K562 (cell line): ENCODE measurements at regions not wholly inside any gene's neighbourhood (a gene's known extent, or its start where the extent isn't known, plus 50 kb on each side); places are given as distances from the start of the nearest gene placed in this dataset.

Experiments used
- ATAC-seq: fragments of 200-7000 bp; cut with Tn5 transposase; 3 replicates; pipeline ENCODE4 v1.9.1; 2020; ENCODE audit warnings: moderate library complexity
- BruUV-seq: library from RNA; stranded (reverse); fragments of 400-500 nt; replicated peaks from 2 replicates; lab custom pipeline; 2021; lab: Mats Ljungman, UMichigan
- CTCF ChIA-PET: fragments of 300-600 bp; formaldehyde crosslinking; extraction: SDS; loops from one replicate; lab custom pipeline; 2021; ENCODE audit warnings: low intra/inter-chr PET ratio; lab: Yijun Ruan, JAX
- POLR2A ChIA-PET: fragments of 300-600, 350-650 bp; sonication (Branson Sonifier 250); formaldehyde crosslinking; extraction: SDS; loops from one replicate; lab custom pipeline; 2021; ENCODE audit warnings: antibody characterized with exemption, inconsistent platforms; lab: Yijun Ruan, JAX
- DNase-seq, 4 experiments: peaks; one replicate each; pipeline versions ENCODE4 v3.0.0 to v3.0.0-alpha.2; 2011 to 2018; ENCODE audit warnings: low spot score in 3 of 4, mixed read lengths in 3 of 4; ENCODE audit errors: extremely low read depth in 1 of 4
- FAIRE-seq: peaks from 2 replicates; lab custom pipeline; 2011; peaks lifted over from hg19 to GRCh38; lab: Jason Lieb, UNC
- H2AFZ ChIP-seq: 2 replicates; pipeline ENCODE4 v1.6.0; 2011; ENCODE audit warnings: low read depth, low read length, control low read depth, inconsistent platforms
- H3K27ac ChIP-seq: fragments of 200-600 bp; 3 replicates; pipeline ENCODE4 v1.8.0; 2011; ENCODE audit warnings: low read depth, mild to moderate bottlenecking, control low read depth, inconsistent platforms, low read length, moderate library complexity, mixed read lengths; ENCODE audit errors: extremely low read depth
- H3K27me3 ChIP-seq, 2 experiments: fragments of 300-600 bp in 1 of 2; 2 replicates in 1 of 2; 3 replicates in 1 of 2; pipeline versions ENCODE4 v1.6.0 to v1.8.0; 2011; ENCODE audit warnings: inconsistent platforms in 2 of 2, low read length in 2 of 2, mild to moderate bottlenecking in 1 of 2, mixed read lengths in 1 of 2, moderate library complexity in 1 of 2; ENCODE audit not compliant: control insufficient read depth in 2 of 2, insufficient read depth in 2 of 2
- H3K36me3 ChIP-seq: fragments of 300-600 bp; 3 replicates; pipeline ENCODE4 v1.8.0; 2011; ENCODE audit warnings: mild to moderate bottlenecking, low read length, inconsistent platforms; ENCODE audit not compliant: control insufficient read depth, insufficient read depth
- H3K4me1 ChIP-seq, 2 experiments: fragments of 200-600 bp in 1 of 2; replicated peaks in 1 of 2; 2 replicates in 1 of 2; 3 replicates in 1 of 2; pipeline versions ENCODE4 v1.5.1 to v1.8.0; 2011; ENCODE audit warnings: inconsistent platforms in 2 of 2, low read length in 2 of 2, mild to moderate bottlenecking in 1 of 2, mixed read lengths in 1 of 2, moderate library complexity in 1 of 2; ENCODE audit not compliant: control insufficient read depth in 2 of 2, insufficient read depth in 2 of 2
- H3K4me2 ChIP-seq: 2 replicates; pipeline ENCODE4 v1.6.1; 2011; ENCODE audit warnings: low read length, control low read depth, inconsistent platforms, mixed read lengths; ENCODE audit not compliant: insufficient read depth
- H3K4me3 ChIP-seq: fragments of 200-600 bp; sonication (generic), shearing (Covaris generic); 2 replicates; pipeline ENCODE4 v1.5.1; 2016; ENCODE audit warnings: control low read depth, inconsistent platforms
- H3K79me2 ChIP-seq: fragments of 200-600 bp; 3 replicates; pipeline ENCODE4 v1.8.0; 2011; ENCODE audit warnings: low read length, inconsistent platforms; ENCODE audit not compliant: control insufficient read depth, insufficient read depth
- H3K9ac ChIP-seq, 2 experiments: 2 replicates each; pipeline versions ENCODE4 v1.6.0 to v1.6.1; 2011; ENCODE audit warnings: low read depth in 2 of 2, low read length in 2 of 2, control low read depth in 1 of 2, inconsistent platforms in 1 of 2, mild to moderate bottlenecking in 1 of 2, mixed read lengths in 1 of 2; ENCODE audit not compliant: insufficient read depth in 1 of 2
- H3K9me1 ChIP-seq: one replicate; pipeline ENCODE4 v1.6.0; 2011; ENCODE audit warnings: inconsistent platforms, mild to moderate bottlenecking, low read length, moderate library complexity; ENCODE audit not compliant: control insufficient read depth, insufficient read depth
- H3K9me3 ChIP-seq: replicated peaks from 2 replicates; pipeline ENCODE4 v1.5.1; 2011; ENCODE audit warnings: low read depth, low read length, inconsistent platforms; ENCODE audit not compliant: control insufficient read depth, insufficient read depth
- H4K20me1 ChIP-seq: replicated peaks from 2 replicates; pipeline ENCODE4 v1.6.1; 2011; ENCODE audit warnings: low read length, inconsistent platforms, mixed read lengths; ENCODE audit not compliant: control insufficient read depth, insufficient read depth
- COPS2 ChIP-seq: fragments of 450-650 bp; conservative IDR thresholded peaks from 2 replicates; pipeline ENCODE4 v1.6.1; 2016; ENCODE audit warnings: mild to moderate bottlenecking, moderate library complexity
- CREBBP ChIP-seq: IDR thresholded peaks from one replicate; pipeline ENCODE4 v1.6.1; 2012; ENCODE audit warnings: low read depth, mild to moderate bottlenecking, control low read depth, inconsistent platforms, low read length
- DNMT1 ChIP-seq: fragments of 450-650 bp; IDR thresholded peaks from 2 replicates; pipeline ENCODE4 v1.6.1; 2016; ENCODE audit warnings: antibody characterized with exemption, mild to moderate bottlenecking
- E2F5 ChIP-seq: sonication (generic); formaldehyde crosslinking; IDR thresholded peaks from 2 replicates; pipeline ENCODE4 v1.8.0; 2022; ENCODE audit warnings: mild to moderate bottlenecking, missing genetic modification reagents
- E4F1 ChIP-seq: fragments of 250-450 bp; sonication (Bioruptor Pico); IDR thresholded peaks from 2 replicates; pipeline ENCODE4 v1.5.0; 2021; ENCODE audit warnings: mild to moderate bottlenecking, borderline replicate concordance
- HCFC1 ChIP-seq: IDR thresholded peaks from 2 replicates; pipeline ENCODE4 v1.6.1; 2012; ENCODE audit warnings: low read depth, low read length, improper control_type of control experiment
- MEIS2 ChIP-seq: fragments of 450-650 bp; IDR thresholded peaks from 2 replicates; pipeline ENCODE4 v1.6.1; 2014; ENCODE audit warnings: mild to moderate bottlenecking; ENCODE audit not compliant: partially characterized antibody
- PTBP1 ChIP-seq: fragments of 200-400 bp; formaldehyde crosslinking; IDR thresholded peaks from 2 replicates; pipeline ENCODE4 v1.6.1; 2017; ENCODE audit warnings: low read depth, low read length
- SMARCB1 ChIP-seq: IDR thresholded peaks from 2 replicates; pipeline ENCODE4 v1.6.1; 2011; ENCODE audit warnings: improper control_type of control experiment, low read depth; ENCODE audit not compliant: insufficient read length
- STAT5B ChIP-seq: fragments of 250-450 bp; sonication (Bioruptor Pico); IDR thresholded peaks from 2 replicates; pipeline ENCODE4 v1.8.0; 2021; ENCODE audit warnings: mild to moderate bottlenecking, inconsistent platforms
- TFAP4 ChIP-seq: sonication (generic); formaldehyde crosslinking; IDR thresholded peaks from 2 replicates; pipeline ENCODE4 v1.8.0; 2022; ENCODE audit warnings: missing genetic modification reagents, mild to moderate bottlenecking, moderate library complexity, borderline replicate concordance
- ZNF3 ChIP-seq: fragments of 250-450 bp; sonication (Bioruptor Pico); IDR thresholded peaks from 2 replicates; pipeline ENCODE4 v1.5.0; 2021; ENCODE audit warnings: mild to moderate bottlenecking, moderate library complexity
- ZNF398 ChIP-seq: fragments of 250-450 bp; sonication (Bioruptor Pico); IDR thresholded peaks from 2 replicates; pipeline ENCODE4 v1.8.0; 2021; ENCODE audit warnings: moderate library complexity, mild to moderate bottlenecking, inconsistent platforms
- WGBS: fragments of 100-300 bp; shearing (Covaris generic); methylation state at CpG from one replicate; pipeline ENCODE4 v1.1.6; 2016; ENCODE audit warnings: low coverage, mixed read lengths; ENCODE audit not compliant: insufficient coverage; ENCODE audit errors: missing lambda C conversion rate; 5-methylcytosine and 5-hydroxymethylcytosine counted together
- in situ Hi-C: fragments of 300-500 bp; cut with MboI; formaldehyde crosslinking; loops from 4 replicates; pipeline ENCODE4 v1.15.0; 2018; ENCODE audit warnings: inconsistent platforms, mixed read lengths
- intact Hi-C: fragments of 100-400 bp; cut with micrococcal nuclease; formaldehyde crosslinking; loops from 2 replicates; pipeline ENCODE4 v1.14.2; 2022

GRCh38 chr4:186780291-186781031, 56.8 kb upstream of the FAT1 start:
- no peak overlapping the region for H3K27ac ChIP-seq
- CTCF ChIA-PET = no interaction called here

More at GRCh38 chr4:186780291-186781031, 56.8 kb upstream of the FAT1 start:
- Histone ChIP-seq H2AFZ (no peak overlapping the region), H3K9me3 (no peaks in the 10 kb centered on the region), H3K4me3 (no peak overlapping the region), H3K79me2 (no peaks in the 10 kb centered on the region), H3K27me3 (no peaks in the 10 kb centered on the region; a peak in 1 of 5 replicates), H3K9ac (no peak overlapping the region), H3K4me1 (peaks cover 0 to 9% of the 10 kb centered on the region in 2 experiments; a peak in 1 of 5 replicates), H3K4me2 (no peak overlapping the region), H4K20me1 (no peaks in the 10 kb centered on the region), H3K36me3 (no peaks in the 10 kb centered on the region), H3K9me1 (no peaks in the 10 kb centered on the region)
- TF ChIP-seq HCFC1 = no peak
- TF ChIP-seq PTBP1 = no peak
- TF ChIP-seq ZNF398 (CRISPR knock-in tag) = no peak
- TF ChIP-seq E4F1 (CRISPR knock-in tag) = no peak
- TF ChIP-seq CREBBP = no peak
- TF ChIP-seq MEIS2 = no peak
- TF ChIP-seq SMARCB1 = no peak
- no peak for TF ChIP-seq E2F5 (CRISPR knock-in tag)
- TF ChIP-seq ZNF3 (CRISPR knock-in tag) = no peak
- TF ChIP-seq COPS2 = no peak
- TF ChIP-seq DNMT1 = no peak
- no peak for TF ChIP-seq STAT5B (CRISPR knock-in tag)
- no peak for TF ChIP-seq TFAP4 (CRISPR knock-in tag)
- no TSS peak for BruUV-seq
- no peak for DNase-seq
- intact Hi-C loops (no loop called here), in situ Hi-C loops (no loop called here)
- FAIRE-seq = no peak
- WGBS = 29% methylated on average over 4 of the region's 4 CpGs
- ATAC-seq = no peak
- POLR2A ChIA-PET = interaction anchor here (1.6 kb wide), 1 partner anchor 15 kb away, joined by 3 read pairs; no protein-coding TSS in a partner anchor
